ENCODE measurements at regions not wholly inside any gene's neighbourhood (a gene's known extent, or its start where the extent isn't known, plus 50 kb on each side); places are given as distances from the start of the nearest gene placed in this dataset.

GRCh38 chr4:163070023-163070422 is 96.7 kb downstream of the NAF1 start:
- Histone ChIP-seq H3K4me1 (ENCODE audit: control insufficient read depth in 4 of 4, insufficient read depth in 4 of 4, low read length in 3 of 4) (no peaks in the 10 kb centered on the region), H3K27ac (ENCODE audit: low read depth in 1 of 2, low read length in 2 of 2) (no peak overlapping the region), H3K36me3 (ENCODE audit: control insufficient read depth in 4 of 4, insufficient read depth in 3 of 4, low read depth in 1 of 4, low read length in 3 of 4) (no peaks in the 10 kb centered on the region), H3K27me3 (ENCODE audit: control insufficient read depth in 4 of 4, insufficient read depth in 4 of 4, low read length in 3 of 4) (peaks cover 0 to 2% (median under 1%) of the 10 kb centered on the region in 4 donors), H3K9me3 (ENCODE audit: control insufficient read depth in 4 of 4, low read length in 3 of 4) (no peaks in the 10 kb centered on the region), H3K4me3 (ENCODE audit: low read depth in 1 of 3, low read length in 3 of 3) (no peak overlapping the region), H3K9ac (ENCODE audit: low read depth in 1 of 2, low read length in 2 of 2) (no peak overlapping the region)
- DNase-seq (ENCODE audit: low spot score): no peak
- WGBS: 55% methylated on average over 2 of the region's 2 CpGs
- TF ChIP-seq YY1 (IDR thresholded peaks at IDR 0.05) (no peak), NR2F2 (IDR thresholded peaks at IDR 0.05) (no peak), RAD21 (IDR thresholded peaks at IDR 0.05) (no peak)

GRCh38 chr4:163063891-163064290 is 102.8 kb downstream of the NAF1 start:
- no peaks in the 10 kb centered on the region for H3K9me3 ChIP-seq (ENCODE audit: control insufficient read depth in 4 of 4, low read length in 3 of 4)
- no peak overlapping the region for H3K4me3 ChIP-seq (ENCODE audit: low read depth in 1 of 3, low read length in 3 of 3)
- H3K36me3 ChIP-seq (ENCODE audit: control insufficient read depth in 4 of 4, insufficient read depth in 3 of 4, low read depth in 1 of 4, low read length in 3 of 4): no peaks in the 10 kb centered on the region
- no peak for TF ChIP-seq ATF3 (IDR thresholded peaks at IDR 0.05)
- no peak for TF ChIP-seq MAX (IDR thresholded peaks at IDR 0.05)
- no peak for TF ChIP-seq HNF4A (conservative IDR thresholded peaks at IDR 0.05)
- TF ChIP-seq CTCF (IDR thresholded peaks at IDR 0.05; ENCODE audit: low read depth, low read length, missing input control): no peak
- TF ChIP-seq TAF1 (conservative IDR thresholded peaks at IDR 0.05): no peak
- no peak for TF ChIP-seq FOXA1 (IDR thresholded peaks at IDR 0.05)
- no peak for TF ChIP-seq GABPA (IDR thresholded peaks at IDR 0.05 in 1 of 2, conservative IDR thresholded peaks at IDR 0.05 in 1 of 2)
- TF ChIP-seq FOXA2 (IDR thresholded peaks at IDR 0.05): no peak
- TF ChIP-seq HNF4G (IDR thresholded peaks at IDR 0.05): no peak
- no peak for TF ChIP-seq SP1 (IDR thresholded peaks at IDR 0.05)
- TF ChIP-seq ZBTB33 (IDR thresholded peaks at IDR 0.05): no peak
- no peak for TF ChIP-seq RAD21 (IDR thresholded peaks at IDR 0.05)
- TF ChIP-seq YY1 (IDR thresholded peaks at IDR 0.05): no peak
- no peak for TF ChIP-seq REST (IDR thresholded peaks at IDR 0.05)
- TF ChIP-seq EGR1 (IDR thresholded peaks at IDR 0.05; ENCODE audit: low read depth in 2 of 2): no peak
- TF ChIP-seq RXRA (IDR thresholded peaks at IDR 0.05): no peak
- TF ChIP-seq JUND (IDR thresholded peaks at IDR 0.05): no peak
- no peak for TF ChIP-seq NR2F2 (IDR thresholded peaks at IDR 0.05)
- peaks cover 0 to 2% (median under 1%) of the 10 kb centered on the region in 4 donors for H3K27me3 ChIP-seq (ENCODE audit: control insufficient read depth in 4 of 4, insufficient read depth in 4 of 4, low read length in 3 of 4)
- DNase-seq (ENCODE audit: low spot score): no peak
- H3K9ac ChIP-seq (ENCODE audit: low read depth in 1 of 2, low read length in 2 of 2): no peak overlapping the region
- H3K27ac ChIP-seq (ENCODE audit: low read depth in 1 of 2, low read length in 2 of 2): no peak overlapping the region
- H3K4me1 ChIP-seq (ENCODE audit: control insufficient read depth in 4 of 4, insufficient read depth in 4 of 4, low read length in 3 of 4): no peaks in the 10 kb centered on the region
- WGBS: 90% methylated on average over 3 of the region's 3 CpGs

All from liver (tissue), 8 donors.